ENCODE measurements at regions not wholly inside any gene's neighbourhood (a gene's known extent, or its start where the extent isn't known, plus 50 kb on each side); places are given as distances from the start of the nearest gene placed in this dataset.

DNA sequence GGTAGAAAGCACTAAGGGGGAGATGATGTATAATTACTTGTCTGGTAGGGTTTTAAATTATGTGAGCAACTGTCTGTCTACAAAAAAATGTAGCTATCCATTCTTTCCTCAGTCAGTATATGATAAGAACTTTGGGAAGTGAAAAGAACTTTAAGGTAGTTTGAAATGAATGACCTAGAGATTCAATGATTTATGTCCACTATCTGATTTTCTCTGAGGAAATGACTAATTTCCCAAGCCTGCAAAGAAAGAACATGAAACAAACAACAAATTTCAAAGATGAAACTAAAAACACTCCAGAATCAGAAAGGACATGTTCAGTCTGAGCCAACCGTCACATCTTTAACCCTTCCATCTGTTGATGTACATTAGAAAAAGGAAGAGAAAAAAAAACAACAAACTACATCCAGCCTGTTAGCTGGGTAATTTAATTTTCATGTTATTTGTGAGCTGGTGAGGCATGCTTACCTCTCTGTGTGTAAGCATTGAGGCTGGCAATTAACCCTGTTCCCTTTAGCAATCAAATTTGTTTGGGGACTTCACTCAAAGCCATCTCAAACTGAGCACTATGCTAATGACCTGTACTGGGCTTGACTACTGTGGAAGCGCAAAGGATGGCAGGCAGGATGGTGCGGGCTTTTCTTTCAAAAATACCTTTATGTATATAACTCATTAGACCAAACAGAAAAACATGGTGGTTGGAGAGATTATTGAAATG, 220.1 kb downstream of the TUSC7 start:
- TF ChIP-seq ETV1 (tag; conservative IDR thresholded peaks at IDR 0.05; ENCODE audit: low read depth) (no peak), SIN3A (IDR thresholded peaks at IDR 0.05; ENCODE audit: borderline replicate concordance in 2 of 2, control insufficient read depth in 1 of 2, low read depth in 2 of 2, low read length in 2 of 2) (no peak)
- TF ChIP-seq, protein P1, sequence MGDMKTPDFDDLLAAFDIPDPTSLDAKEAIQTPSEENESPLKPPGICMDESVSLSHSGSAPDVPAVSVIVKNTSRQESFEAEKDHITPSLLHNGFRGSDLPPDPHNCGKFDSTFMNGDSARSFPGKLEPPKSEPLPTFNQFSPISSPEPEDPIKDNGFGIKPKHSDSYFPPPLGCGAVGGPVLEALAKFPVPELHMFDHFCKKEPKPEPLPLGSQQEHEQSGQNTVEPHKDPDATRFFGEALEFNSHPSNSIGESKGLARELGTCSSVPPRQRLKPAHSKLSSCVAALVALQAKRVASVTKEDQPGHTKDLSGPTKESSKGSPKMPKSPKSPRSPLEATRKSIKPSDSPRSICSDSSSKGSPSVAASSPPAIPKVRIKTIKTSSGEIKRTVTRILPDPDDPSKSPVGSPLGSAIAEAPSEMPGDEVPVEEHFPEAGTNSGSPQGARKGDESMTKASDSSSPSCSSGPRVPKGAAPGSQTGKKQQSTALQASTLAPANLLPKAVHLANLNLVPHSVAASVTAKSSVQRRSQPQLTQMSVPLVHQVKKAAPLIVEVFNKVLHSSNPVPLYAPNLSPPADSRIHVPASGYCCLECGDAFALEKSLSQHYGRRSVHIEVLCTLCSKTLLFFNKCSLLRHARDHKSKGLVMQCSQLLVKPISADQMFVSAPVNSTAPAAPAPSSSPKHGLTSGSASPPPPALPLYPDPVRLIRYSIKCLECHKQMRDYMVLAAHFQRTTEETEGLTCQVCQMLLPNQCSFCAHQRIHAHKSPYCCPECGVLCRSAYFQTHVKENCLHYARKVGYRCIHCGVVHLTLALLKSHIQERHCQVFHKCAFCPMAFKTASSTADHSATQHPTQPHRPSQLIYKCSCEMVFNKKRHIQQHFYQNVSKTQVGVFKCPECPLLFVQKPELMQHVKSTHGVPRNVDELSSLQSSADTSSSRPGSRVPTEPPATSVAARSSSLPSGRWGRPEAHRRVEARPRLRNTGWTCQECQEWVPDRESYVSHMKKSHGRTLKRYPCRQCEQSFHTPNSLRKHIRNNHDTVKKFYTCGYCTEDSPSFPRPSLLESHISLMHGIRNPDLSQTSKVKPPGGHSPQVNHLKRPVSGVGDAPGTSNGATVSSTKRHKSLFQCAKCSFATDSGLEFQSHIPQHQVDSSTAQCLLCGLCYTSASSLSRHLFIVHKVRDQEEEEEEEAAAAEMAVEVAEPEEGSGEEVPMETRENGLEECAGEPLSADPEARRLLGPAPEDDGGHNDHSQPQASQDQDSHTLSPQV (IDR thresholded peaks at IDR 0.05), result no peak

Data from K562 (cell line).